K562 (cell line): ENCODE measurements at regions not wholly inside any gene's neighbourhood (a gene's known extent, or its start where the extent isn't known, plus 50 kb on each side); places are given as distances from the start of the nearest gene placed in this dataset.

ENCODE experiments used
- ATAC-seq: fragments of 200-7000 bp; cut with Tn5 transposase; 3 replicates; pipeline ENCODE4 v1.9.1; 2020; ENCODE audit warnings: moderate library complexity
- BruUV-seq: library from RNA; stranded (reverse); fragments of 400-500 nt; replicated peaks from 2 replicates; lab custom pipeline; 2021; lab: Mats Ljungman, UMichigan
- CTCF ChIA-PET: fragments of 300-600 bp; formaldehyde crosslinking; extraction: SDS; loops from one replicate; lab custom pipeline; 2021; ENCODE audit warnings: low intra/inter-chr PET ratio; lab: Yijun Ruan, JAX
- POLR2A ChIA-PET: fragments of 300-600, 350-650 bp; sonication (Branson Sonifier 250); formaldehyde crosslinking; extraction: SDS; loops from one replicate; lab custom pipeline; 2021; ENCODE audit warnings: antibody characterized with exemption, inconsistent platforms; lab: Yijun Ruan, JAX
- DNase-seq, 4 experiments: peaks; one replicate each; pipeline versions ENCODE4 v3.0.0 to v3.0.0-alpha.2; 2011 to 2018; ENCODE audit warnings: low spot score in 3 of 4, mixed read lengths in 3 of 4; ENCODE audit errors: extremely low read depth in 1 of 4
- FAIRE-seq: peaks from 2 replicates; lab custom pipeline; 2011; peaks lifted over from hg19 to GRCh38; lab: Jason Lieb, UNC
- H2AFZ ChIP-seq: 2 replicates; pipeline ENCODE4 v1.6.0; 2011; ENCODE audit warnings: low read depth, low read length, control low read depth, inconsistent platforms
- H3K27ac ChIP-seq: fragments of 200-600 bp; 3 replicates; pipeline ENCODE4 v1.8.0; 2011; ENCODE audit warnings: low read depth, mild to moderate bottlenecking, control low read depth, inconsistent platforms, low read length, moderate library complexity, mixed read lengths; ENCODE audit errors: extremely low read depth
- H3K27me3 ChIP-seq, 2 experiments: fragments of 300-600 bp in 1 of 2; 2 replicates in 1 of 2; 3 replicates in 1 of 2; pipeline versions ENCODE4 v1.6.0 to v1.8.0; 2011; ENCODE audit warnings: inconsistent platforms in 2 of 2, low read length in 2 of 2, mild to moderate bottlenecking in 1 of 2, mixed read lengths in 1 of 2, moderate library complexity in 1 of 2; ENCODE audit not compliant: control insufficient read depth in 2 of 2, insufficient read depth in 2 of 2
- H3K36me3 ChIP-seq: fragments of 300-600 bp; 3 replicates; pipeline ENCODE4 v1.8.0; 2011; ENCODE audit warnings: mild to moderate bottlenecking, low read length, inconsistent platforms; ENCODE audit not compliant: control insufficient read depth, insufficient read depth
- H3K4me1 ChIP-seq, 2 experiments: fragments of 200-600 bp in 1 of 2; replicated peaks in 1 of 2; 2 replicates in 1 of 2; 3 replicates in 1 of 2; pipeline versions ENCODE4 v1.5.1 to v1.8.0; 2011; ENCODE audit warnings: inconsistent platforms in 2 of 2, low read length in 2 of 2, mild to moderate bottlenecking in 1 of 2, mixed read lengths in 1 of 2, moderate library complexity in 1 of 2; ENCODE audit not compliant: control insufficient read depth in 2 of 2, insufficient read depth in 2 of 2
- H3K4me2 ChIP-seq: 2 replicates; pipeline ENCODE4 v1.6.1; 2011; ENCODE audit warnings: low read length, control low read depth, inconsistent platforms, mixed read lengths; ENCODE audit not compliant: insufficient read depth
- H3K4me3 ChIP-seq: fragments of 200-600 bp; sonication (generic), shearing (Covaris generic); 2 replicates; pipeline ENCODE4 v1.5.1; 2016; ENCODE audit warnings: control low read depth, inconsistent platforms
- H3K79me2 ChIP-seq: fragments of 200-600 bp; 3 replicates; pipeline ENCODE4 v1.8.0; 2011; ENCODE audit warnings: low read length, inconsistent platforms; ENCODE audit not compliant: control insufficient read depth, insufficient read depth
- H3K9ac ChIP-seq, 2 experiments: 2 replicates each; pipeline versions ENCODE4 v1.6.0 to v1.6.1; 2011; ENCODE audit warnings: low read depth in 2 of 2, low read length in 2 of 2, control low read depth in 1 of 2, inconsistent platforms in 1 of 2, mild to moderate bottlenecking in 1 of 2, mixed read lengths in 1 of 2; ENCODE audit not compliant: insufficient read depth in 1 of 2
- H3K9me1 ChIP-seq: one replicate; pipeline ENCODE4 v1.6.0; 2011; ENCODE audit warnings: inconsistent platforms, mild to moderate bottlenecking, low read length, moderate library complexity; ENCODE audit not compliant: control insufficient read depth, insufficient read depth
- H3K9me3 ChIP-seq: replicated peaks from 2 replicates; pipeline ENCODE4 v1.5.1; 2011; ENCODE audit warnings: low read depth, low read length, inconsistent platforms; ENCODE audit not compliant: control insufficient read depth, insufficient read depth
- H4K20me1 ChIP-seq: replicated peaks from 2 replicates; pipeline ENCODE4 v1.6.1; 2011; ENCODE audit warnings: low read length, inconsistent platforms, mixed read lengths; ENCODE audit not compliant: control insufficient read depth, insufficient read depth
- ELF4 ChIP-seq: fragments of 450-650 bp; formaldehyde crosslinking; IDR thresholded peaks from 2 replicates; pipeline ENCODE4 v1.4.0; 2022; ENCODE audit warnings: missing genetic modification characterization
- EWSR1 ChIP-seq: fragments of 450-650 bp; IDR thresholded peaks from 2 replicates; pipeline ENCODE4 v1.6.1; 2018; ENCODE audit warnings: borderline replicate concordance, mild to moderate bottlenecking, low read depth, moderate library complexity; ENCODE audit not compliant: partially characterized antibody
- FOXA1 ChIP-seq: fragments of 450-650 bp; IDR thresholded peaks from 2 replicates; pipeline ENCODE4 v1.6.1; 2016; ENCODE audit warnings: mild to moderate bottlenecking, borderline replicate concordance
- MAX ChIP-seq: sonication (generic); formaldehyde crosslinking; IDR thresholded peaks from 2 replicates; pipeline ENCODE4 v1.9.0; 2022; ENCODE audit warnings: mild to moderate bottlenecking, missing genetic modification reagents
- MAZ ChIP-seq, 2 experiments: fragments of 450-650 bp in 1 of 2; sonication (generic) in 1 of 2; formaldehyde crosslinking; IDR thresholded peaks in 1 of 2; conservative IDR thresholded peaks in 1 of 2; 2 replicates each; pipeline versions ENCODE4 v1.4.0 to v1.5.0; 2020; ENCODE audit warnings: mild to moderate bottlenecking in 1 of 2, missing genetic modification reagents in 1 of 2
- NUFIP1 ChIP-seq: fragments of 450-650 bp; IDR thresholded peaks from 2 replicates; pipeline ENCODE4 v1.6.1; 2018; ENCODE audit not compliant: partially characterized antibody
- PHTF2 ChIP-seq: fragments of 250-450 bp; sonication (Bioruptor Pico); IDR thresholded peaks from 2 replicates; pipeline ENCODE4 v1.5.0; 2021; ENCODE audit warnings: mild to moderate bottlenecking
- SIRT6 ChIP-seq: IDR thresholded peaks from one replicate; pipeline ENCODE4 v1.6.1; 2012; ENCODE audit warnings: low read depth, mild to moderate bottlenecking, control low read depth, inconsistent platforms, low read length, moderate library complexity
- ZNF24 ChIP-seq: fragments of 450-650 bp; IDR thresholded peaks from 2 replicates; pipeline ENCODE4 v1.6.1; 2016
- WGBS: fragments of 100-300 bp; shearing (Covaris generic); methylation state at CpG from one replicate; pipeline ENCODE4 v1.1.6; 2016; ENCODE audit warnings: low coverage, mixed read lengths; ENCODE audit not compliant: insufficient coverage; ENCODE audit errors: missing lambda C conversion rate; 5-methylcytosine and 5-hydroxymethylcytosine counted together
- in situ Hi-C: fragments of 300-500 bp; cut with MboI; formaldehyde crosslinking; loops from 4 replicates; pipeline ENCODE4 v1.15.0; 2018; ENCODE audit warnings: inconsistent platforms, mixed read lengths
- intact Hi-C: fragments of 100-400 bp; cut with micrococcal nuclease; formaldehyde crosslinking; loops from 2 replicates; pipeline ENCODE4 v1.14.2; 2022

- H3K4me1 ChIP-seq, result no peaks in the 10 kb centered on the region
- H3K9me1 ChIP-seq, result no peaks in the 10 kb centered on the region
- DNase-seq (no peak), FAIRE-seq (no peak), ATAC-seq (no peak)
- H2AFZ ChIP-seq, result no peak overlapping the region
- ChIA-PET POLR2A (no interaction called here), CTCF (no interaction called here)
- H3K36me3 ChIP-seq, result no peaks in the 10 kb centered on the region
- H3K4me2 ChIP-seq, result no peak overlapping the region
- BruUV-seq, result no TSS peak
- no peak overlapping the region for H3K27ac ChIP-seq
- no peak overlapping the region for H3K9ac ChIP-seq
- WGBS, result 0% methylated on average over 12 of the region's 14 CpGs
- no peaks in the 10 kb centered on the region for H4K20me1 ChIP-seq
- no peaks in the 10 kb centered on the region for H3K9me3 ChIP-seq
- TF ChIP-seq NUFIP1 (no peak), EWSR1 (no peak), SIRT6 (no peak), FOXA1 (no peak), PHTF2 (CRISPR knock-in tag) (no peak), MAX (no peak), ELF4 (CRISPR knock-in tag) (no peak), MAZ (CRISPR knock-in tag; conservative IDR thresholded peaks at IDR 0.05 in 1 of 2, IDR thresholded peaks at IDR 0.05 in 1 of 2) (no peak), ZNF24 (no peak)
- intact Hi-C loops (loop anchor here (10.0 kb wide), 2 partner anchors 238 to 718 kb away; no protein-coding TSS in a partner anchor), in situ Hi-C loops (no loop called here)
- no peak overlapping the region for H3K4me3 ChIP-seq
- no peaks in the 10 kb centered on the region for H3K79me2 ChIP-seq
- no peaks in the 10 kb centered on the region for H3K27me3 ChIP-seq
Measured at GRCh38 chr18:26642440-26643348, 94.3 kb upstream of the KCTD1 start.
